ENCODE measurements at regions not wholly inside any gene's neighbourhood (a gene's known extent, or its start where the extent isn't known, plus 50 kb on each side); places are given as distances from the start of the nearest gene placed in this dataset.
"Not testable (repeated sequence)": the region's sequence is repeated elsewhere in the genome, so short reads cannot be mapped to it uniquely, and the experiment has no call there.

DNA sequence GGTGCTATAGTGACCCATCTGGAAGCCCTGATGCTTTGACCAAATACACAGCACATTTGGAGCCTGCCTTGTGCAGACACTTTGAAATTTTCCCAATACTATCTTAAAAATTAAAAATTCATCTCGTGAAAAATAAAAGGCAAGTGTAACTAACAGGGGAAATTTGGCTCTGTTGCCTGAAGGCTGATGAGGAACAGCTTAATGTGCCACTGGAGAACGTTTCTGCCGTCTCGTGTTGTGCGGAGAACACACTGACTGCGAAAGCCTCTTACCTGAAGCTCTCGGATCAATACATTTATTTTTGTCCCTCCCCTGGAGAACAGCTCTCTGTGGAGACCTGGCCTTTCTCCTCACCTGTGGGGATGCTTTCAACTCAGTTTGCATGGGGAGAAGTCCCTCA, 77.2 kb upstream of the CHST15 start:
- no peak for TF ChIP-seq ZNF266 (tag by site-specific recombination; IDR thresholded peaks at IDR 0.05; ENCODE audit: low read depth)
- no peak for TF ChIP-seq ZNF777 (tag by site-specific recombination; IDR thresholded peaks at IDR 0.05; ENCODE audit: borderline replicate concordance)
- TF ChIP-seq, protein P1, sequence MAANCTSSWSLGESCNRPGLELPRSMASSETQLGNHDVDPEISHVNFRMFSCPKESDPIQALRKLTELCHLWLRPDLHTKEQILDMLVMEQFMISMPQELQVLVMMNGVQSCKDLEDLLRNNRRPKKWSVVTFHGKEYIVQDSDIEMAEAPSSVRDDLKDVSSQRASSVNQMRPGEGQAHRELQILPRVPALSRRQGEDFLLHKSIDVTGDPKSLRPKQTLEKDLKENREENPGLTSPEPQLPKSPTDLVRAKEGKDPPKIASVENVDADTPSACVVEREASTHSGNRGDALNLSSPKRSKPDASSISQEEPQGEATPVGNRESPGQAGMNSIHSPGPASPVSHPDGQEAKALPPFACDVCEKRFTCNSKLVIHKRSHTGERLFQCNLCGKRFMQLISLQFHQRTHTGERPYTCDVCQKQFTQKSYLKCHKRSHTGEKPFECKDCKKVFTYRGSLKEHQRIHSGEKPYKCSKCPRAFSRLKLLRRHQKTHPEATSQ (tag by site-specific recombination; IDR thresholded peaks at IDR 0.05) = no peak
- TF ChIP-seq, protein P2, sequence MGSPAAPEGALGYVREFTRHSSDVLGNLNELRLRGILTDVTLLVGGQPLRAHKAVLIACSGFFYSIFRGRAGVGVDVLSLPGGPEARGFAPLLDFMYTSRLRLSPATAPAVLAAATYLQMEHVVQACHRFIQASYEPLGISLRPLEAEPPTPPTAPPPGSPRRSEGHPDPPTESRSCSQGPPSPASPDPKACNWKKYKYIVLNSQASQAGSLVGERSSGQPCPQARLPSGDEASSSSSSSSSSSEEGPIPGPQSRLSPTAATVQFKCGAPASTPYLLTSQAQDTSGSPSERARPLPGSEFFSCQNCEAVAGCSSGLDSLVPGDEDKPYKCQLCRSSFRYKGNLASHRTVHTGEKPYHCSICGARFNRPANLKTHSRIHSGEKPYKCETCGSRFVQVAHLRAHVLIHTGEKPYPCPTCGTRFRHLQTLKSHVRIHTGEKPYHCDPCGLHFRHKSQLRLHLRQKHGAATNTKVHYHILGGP (tag by site-specific recombination; IDR thresholded peaks at IDR 0.05) = no peak
- TF ChIP-seq ZNF670 (tag by site-specific recombination; IDR thresholded peaks at IDR 0.05; ENCODE audit: low read depth) = no peak
- TF ChIP-seq ZNF354C (tag by site-specific recombination; IDR thresholded peaks at IDR 0.05; ENCODE audit: borderline replicate concordance, low read depth) = no peak
- no peak for TF ChIP-seq ZXDB (tag by site-specific recombination; IDR thresholded peaks at IDR 0.05)
- TF ChIP-seq ZNF121 (tag by site-specific recombination; IDR thresholded peaks at IDR 0.05) = no peak
- Histone ChIP-seq H3K9me3 (ENCODE audit: control insufficient read depth, insufficient read depth, low read depth, low read length) (no peaks in the 10 kb centered on the region), H3K36me3 (ENCODE audit: control insufficient read depth in 2 of 2, insufficient read depth in 1 of 2, low read length in 2 of 2) (no peaks in the 10 kb centered on the region), H3K27ac (ENCODE audit: extremely low read depth, low read depth, low read length) (no peak overlapping the region), H3K4me1 (ENCODE audit: control insufficient read depth, insufficient read depth, low read length) (no peaks in the 10 kb centered on the region), H3K4me3 (ENCODE audit: low read depth, low read length) (no peak overlapping the region)
- POLR2A ChIA-PET = no interaction called here
- CTCF ChIA-PET = interaction anchor here (0.6 to 1.3 kb wide), 3 partner anchors 9 to 176 kb away, joined by 3 to 6 read pairs (median 3); no protein-coding TSS in a partner anchor

DNA sequence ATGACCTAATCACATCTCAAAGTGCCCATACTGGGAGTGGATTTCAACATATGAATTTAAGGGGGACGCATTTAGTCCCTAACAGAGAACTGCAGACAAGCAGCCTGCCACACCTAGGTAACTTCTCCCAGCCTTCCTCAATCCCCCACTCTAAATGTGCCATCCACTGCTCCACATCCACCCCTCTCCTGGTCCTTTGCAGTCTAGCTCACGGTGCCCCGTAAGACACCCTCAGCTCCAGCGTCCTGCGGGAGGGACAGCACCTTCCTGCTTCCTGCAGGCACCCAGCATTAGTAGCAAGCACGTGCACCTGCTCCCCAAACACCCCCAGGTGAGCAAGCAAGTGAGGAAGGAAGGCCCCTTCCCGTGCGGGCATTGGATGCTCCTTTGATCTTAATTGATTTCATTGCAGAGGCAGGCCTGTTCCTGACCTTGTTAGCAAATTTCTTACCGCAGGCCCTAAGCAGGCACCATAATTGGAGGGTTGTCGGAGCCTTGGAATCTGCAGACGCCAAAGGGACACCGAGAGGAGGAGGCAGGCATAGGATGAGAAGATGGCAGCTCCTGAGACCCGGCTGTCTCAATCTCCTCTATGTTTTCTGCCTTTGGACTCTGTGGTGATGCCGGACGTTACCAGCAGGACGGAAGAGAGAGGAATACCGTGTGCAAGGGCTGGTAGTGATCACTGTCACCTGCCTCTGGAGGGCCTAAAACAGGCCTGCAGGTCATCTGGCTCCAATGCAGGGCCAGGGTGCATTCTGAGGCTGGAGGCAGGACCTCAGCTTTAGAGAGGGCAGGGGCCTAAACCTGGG, 75.8 kb upstream of the CHST15 start:
- Histone ChIP-seq H3K4me1 (ENCODE audit: control insufficient read depth, insufficient read depth, low read length) (no peaks in the 10 kb centered on the region), H3K9me3 (ENCODE audit: control insufficient read depth, insufficient read depth, low read depth, low read length) (no peaks in the 10 kb centered on the region), H3K36me3 (ENCODE audit: control insufficient read depth in 2 of 2, insufficient read depth in 1 of 2, low read length in 2 of 2) (no peaks in the 10 kb centered on the region), H3K4me3 (ENCODE audit: low read depth, low read length) (no peak overlapping the region), H3K27ac (ENCODE audit: extremely low read depth, low read depth, low read length) (no peak overlapping the region)
- POLR2A ChIA-PET = no interaction called here
- TF ChIP-seq ZSCAN23 (tag by site-specific recombination; IDR thresholded peaks at IDR 0.05) = no peak
- TF ChIP-seq OVOL3 (tag by site-specific recombination; IDR thresholded peaks at IDR 0.05) = no peak
- TF ChIP-seq ZBTB8A (tag by site-specific recombination; IDR thresholded peaks at IDR 0.05) = no peak
- no peak for TF ChIP-seq ZBTB7A (tag by site-specific recombination; IDR thresholded peaks at IDR 0.05; ENCODE audit: low read depth)
- no peak for TF ChIP-seq ZSCAN30 (tag by site-specific recombination; IDR thresholded peaks at IDR 0.05)
- no peak for TF ChIP-seq YY1 (tag by site-specific recombination; IDR thresholded peaks at IDR 0.05)
- CTCF ChIA-PET = interaction anchor here (0.7 to 1.3 kb wide), 3 partner anchors 174 to 888 kb away, joined by 3 read pairs; no protein-coding TSS in a partner anchor

DNA sequence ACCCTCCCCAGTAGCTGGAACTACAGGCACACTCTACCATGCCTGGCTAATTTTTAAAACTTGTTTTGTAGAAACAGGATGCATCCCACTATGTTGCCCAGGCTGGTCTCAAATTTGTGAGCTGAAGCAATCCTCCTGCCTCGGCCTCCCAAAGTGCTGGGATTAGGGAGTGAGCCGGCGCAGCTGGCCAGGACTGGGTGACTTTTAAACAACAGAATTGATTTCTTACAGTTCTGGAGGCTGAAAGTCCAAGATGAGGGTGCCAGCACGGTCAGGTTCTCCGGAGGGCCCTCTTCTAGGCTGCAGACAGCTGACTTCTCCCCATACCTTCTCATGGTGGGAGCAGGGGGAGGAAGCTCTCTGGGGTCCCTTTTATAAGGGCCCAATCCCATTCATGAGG, 75.2 kb upstream of the CHST15 start:
- Histone ChIP-seq H3K36me3 (ENCODE audit: control insufficient read depth in 2 of 2, insufficient read depth in 1 of 2, low read length in 2 of 2) (no peaks in the 10 kb centered on the region), H3K9me3 (ENCODE audit: control insufficient read depth, insufficient read depth, low read depth, low read length) (no peaks in the 10 kb centered on the region), H3K27ac (ENCODE audit: extremely low read depth, low read depth, low read length) (no peak overlapping the region), H3K4me1 (ENCODE audit: control insufficient read depth, insufficient read depth, low read length) (no peaks in the 10 kb centered on the region), H3K4me3 (ENCODE audit: low read depth, low read length) (no peak overlapping the region)
- TF ChIP-seq ZNF549 (tag by site-specific recombination; IDR thresholded peaks at IDR 0.05) = no peak
- TF ChIP-seq EGR2 (tag by site-specific recombination; IDR thresholded peaks at IDR 0.05; ENCODE audit: low read depth) = no peak
- TF ChIP-seq, protein P3, sequence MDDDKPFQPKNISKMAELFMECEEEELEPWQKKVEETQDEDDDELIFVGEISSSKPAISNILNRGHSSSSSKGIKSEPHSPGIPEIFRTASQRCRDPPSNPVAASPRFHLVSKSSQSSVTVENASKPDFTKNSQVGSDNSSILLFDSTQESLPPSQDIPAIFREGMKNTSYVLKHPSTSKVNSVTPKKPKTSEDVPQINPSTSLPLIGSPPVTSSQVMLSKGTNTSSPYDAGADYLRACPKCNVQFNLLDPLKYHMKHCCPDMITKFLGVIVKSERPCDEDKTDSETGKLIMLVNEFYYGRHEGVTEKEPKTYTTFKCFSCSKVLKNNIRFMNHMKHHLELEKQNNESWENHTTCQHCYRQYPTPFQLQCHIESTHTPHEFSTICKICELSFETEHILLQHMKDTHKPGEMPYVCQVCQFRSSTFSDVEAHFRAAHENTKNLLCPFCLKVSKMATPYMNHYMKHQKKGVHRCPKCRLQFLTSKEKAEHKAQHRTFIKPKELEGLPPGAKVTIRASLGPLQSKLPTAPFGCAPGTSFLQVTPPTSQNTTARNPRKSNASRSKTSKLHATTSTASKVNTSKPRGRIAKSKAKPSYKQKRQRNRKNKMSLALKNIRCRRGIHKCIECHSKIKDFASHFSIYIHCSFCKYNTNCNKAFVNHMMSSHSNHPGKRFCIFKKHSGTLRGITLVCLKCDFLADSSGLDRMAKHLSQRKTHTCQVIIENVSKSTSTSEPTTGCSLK (tag by site-specific recombination; IDR thresholded peaks at IDR 0.05) = no peak
- no peak for TF ChIP-seq ZNF555 (tag by site-specific recombination; conservative IDR thresholded peaks at IDR 0.05)
- TF ChIP-seq, protein P4, sequence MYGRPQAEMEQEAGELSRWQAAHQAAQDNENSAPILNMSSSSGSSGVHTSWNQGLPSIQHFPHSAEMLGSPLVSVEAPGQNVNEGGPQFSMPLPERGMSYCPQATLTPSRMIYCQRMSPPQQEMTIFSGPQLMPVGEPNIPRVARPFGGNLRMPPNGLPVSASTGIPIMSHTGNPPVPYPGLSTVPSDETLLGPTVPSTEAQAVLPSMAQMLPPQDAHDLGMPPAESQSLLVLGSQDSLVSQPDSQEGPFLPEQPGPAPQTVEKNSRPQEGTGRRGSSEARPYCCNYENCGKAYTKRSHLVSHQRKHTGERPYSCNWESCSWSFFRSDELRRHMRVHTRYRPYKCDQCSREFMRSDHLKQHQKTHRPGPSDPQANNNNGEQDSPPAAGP (tag by site-specific recombination; IDR thresholded peaks at IDR 0.05) = no peak
- TF ChIP-seq ZNF701 (tag by site-specific recombination; IDR thresholded peaks at IDR 0.05) = no peak
- ChIA-PET CTCF (interaction anchor here (0.7 kb wide), 1 partner anchor 888 kb away, joined by 3 read pairs; no protein-coding TSS in a partner anchor), POLR2A (no interaction called here)

DNA sequence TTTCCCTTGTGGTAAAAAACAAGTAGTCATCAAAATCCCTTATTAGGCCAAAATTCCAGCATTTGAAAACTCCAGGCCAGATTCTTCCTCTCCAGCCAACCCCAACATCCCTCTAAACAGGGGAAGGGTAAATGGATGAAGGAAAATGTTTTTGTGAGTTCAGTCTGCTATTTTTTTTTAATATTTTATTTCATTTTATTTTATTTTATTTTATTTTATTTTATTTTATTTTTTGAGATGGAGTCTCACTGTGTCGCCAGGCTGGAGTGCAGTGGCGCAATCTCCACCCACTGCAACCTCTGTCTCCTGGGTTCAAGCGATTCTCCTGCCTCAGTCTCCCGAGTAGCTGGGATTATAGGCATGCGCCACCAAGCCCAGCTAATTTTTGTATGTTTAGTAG, 74.5 kb upstream of the CHST15 start:
- H3K36me3 ChIP-seq (ENCODE audit: control insufficient read depth in 2 of 2, insufficient read depth in 1 of 2, low read length in 2 of 2); CTCF ChIA-PET; H3K9me3 ChIP-seq (ENCODE audit: control insufficient read depth, insufficient read depth, low read depth, low read length); POLR2A ChIA-PET; H3K4me3 ChIP-seq (ENCODE audit: low read depth, low read length); H3K27ac ChIP-seq (ENCODE audit: extremely low read depth, low read depth, low read length); H3K4me1 ChIP-seq (ENCODE audit: control insufficient read depth, insufficient read depth, low read length): not testable (repeated sequence)

Data from HEK293 (cell line).